ENCODE measurements at regions not wholly inside any gene's neighbourhood (a gene's known extent, or its start where the extent isn't known, plus 50 kb on each side); places are given as distances from the start of the nearest gene placed in this dataset.
"Not testable (repeated sequence)": the region's sequence is repeated elsewhere in the genome, so short reads cannot be mapped to it uniquely, and the experiment has no call there.

- ChIA-PET CTCF (no interaction called here), POLR2A (no interaction called here)
- TF ChIP-seq CTCF (IDR thresholded peaks at IDR 0.05; ENCODE audit: control extremely low read depth, extremely low read depth, low read depth, missing control alignments), result no peak
- DNase-seq (ENCODE audit: extremely low spot score), result no peak
Measured at GRCh38 chrX:121871122-121871521, 823.7 kb downstream of the GLUD2 start.

GRCh38 chrX:121876305-121876704 lies 828.9 kb downstream of the GLUD2 start:
- no peak for DNase-seq (ENCODE audit: extremely low spot score)
- no peak for TF ChIP-seq CTCF (IDR thresholded peaks at IDR 0.05; ENCODE audit: control extremely low read depth, extremely low read depth, low read depth, missing control alignments)
- POLR2A ChIA-PET, result no interaction called here
- CTCF ChIA-PET, result no interaction called here

GRCh38 chrX:121877337-121877736 lies 829.9 kb downstream of the GLUD2 start:
- CTCF ChIA-PET; DNase-seq (ENCODE audit: extremely low spot score); POLR2A ChIA-PET: not testable (repeated sequence)

- DNase-seq (ENCODE audit: extremely low spot score), result no peak
- CTCF ChIA-PET, result no interaction called here
- POLR2A ChIA-PET, result no interaction called here
- TF ChIP-seq CTCF (IDR thresholded peaks at IDR 0.05; ENCODE audit: control extremely low read depth, extremely low read depth, low read depth, missing control alignments), result no peak
Measured at GRCh38 chrX:121886557-121886956, 839.1 kb downstream of the GLUD2 start.

- no peak for DNase-seq (ENCODE audit: extremely low spot score)
- ChIA-PET POLR2A (no interaction called here), CTCF (no interaction called here)
- no peak for TF ChIP-seq CTCF (IDR thresholded peaks at IDR 0.05; ENCODE audit: control extremely low read depth, extremely low read depth, low read depth, missing control alignments)
Measured at GRCh38 chrX:121894756-121895155, 847.3 kb downstream of the GLUD2 start.

- CTCF ChIA-PET, result no interaction called here
- DNase-seq (ENCODE audit: extremely low spot score), result no peak
- POLR2A ChIA-PET, result no interaction called here
Measured at GRCh38 chrX:121902463-121902862, 855.1 kb downstream of the GLUD2 start.

GRCh38 chrX:121903961-121904360 lies 856.6 kb downstream of the GLUD2 start:
- ChIA-PET POLR2A (no interaction called here), CTCF (no interaction called here)
- no peak for TF ChIP-seq CTCF (IDR thresholded peaks at IDR 0.05; ENCODE audit: control extremely low read depth, extremely low read depth, low read depth, missing control alignments)
- DNase-seq (ENCODE audit: extremely low spot score), result no peak

More at GRCh38 chrX:121902463-121902862, 855.1 kb downstream of the GLUD2 start:
- no peak for TF ChIP-seq CTCF (IDR thresholded peaks at IDR 0.05; ENCODE audit: control extremely low read depth, extremely low read depth, low read depth, missing control alignments)
